Panc1 (cell line): ENCODE measurements at regions not wholly inside any gene's neighbourhood (a gene's known extent, or its start where the extent isn't known, plus 50 kb on each side); places are given as distances from the start of the nearest gene placed in this dataset.

ENCODE experiments used
- ATAC-seq: fragments of 200-7000 bp; cut with Tn5 transposase; 2 replicates; pipeline ENCODE4 v1.9.1; 2020; ENCODE audit warnings: mild to moderate bottlenecking, moderate library complexity
- BruUV-seq: library from RNA; stranded (reverse); fragments of 400-500 nt; replicated peaks from 2 replicates; lab custom pipeline; 2021; lab: Mats Ljungman, UMichigan
- CTCF ChIA-PET: fragments of 300-600 bp; sonication (Branson Sonifier 250); formaldehyde crosslinking; loops from one replicate; lab custom pipeline; 2022; ENCODE audit warnings: antibody characterized with exemption; lab: Charles Lee
- POLR2A ChIA-PET: fragments of 300-600 bp; sonication (Branson Sonifier 250); formaldehyde crosslinking; loops from one replicate; lab custom pipeline; 2022; ENCODE audit warnings: antibody characterized with exemption; lab: Charles Lee
- DNase-seq: peaks from one replicate; pipeline ENCODE4 v3.0.0-alpha.2; 2010; ENCODE audit warnings: low read depth, low spot score
- H3K27ac ChIP-seq: 2 replicates; pipeline ENCODE4 v1.5.1; 2011; ENCODE audit warnings: mild to moderate bottlenecking, low read length, inconsistent platforms
- H3K27me3 ChIP-seq: fragments of 200-500 bp; sonication (Bioruptor generic); 2 replicates; pipeline ENCODE4 v1.6.0; 2014; ENCODE audit warnings: low read length, inconsistent platforms; ENCODE audit not compliant: control insufficient read depth, insufficient read depth
- H3K36me3 ChIP-seq: fragments of 200-500 bp; sonication (Bioruptor generic); 2 replicates; pipeline ENCODE4 v1.5.1; 2014; ENCODE audit warnings: inconsistent platforms, mild to moderate bottlenecking, low read length, moderate library complexity; ENCODE audit not compliant: control insufficient read depth, insufficient read depth
- H3K4me1 ChIP-seq: 2 replicates; pipeline ENCODE4 v1.5.1; 2011; ENCODE audit warnings: inconsistent platforms, mild to moderate bottlenecking, low read length, moderate library complexity; ENCODE audit not compliant: control insufficient read depth, insufficient read depth
- H3K4me3 ChIP-seq, 2 experiments: 2 replicates each; pipeline ENCODE4 v1.5.1; 2011 to 2012; ENCODE audit warnings: low read depth in 2 of 2, low read length in 2 of 2, mild to moderate bottlenecking in 2 of 2, inconsistent platforms in 1 of 2, moderate library complexity in 1 of 2
- H3K9me3 ChIP-seq: fragments of 200-500 bp; sonication (Bioruptor generic); 2 replicates; pipeline ENCODE4 v1.5.1; 2014; ENCODE audit warnings: low read depth, mild to moderate bottlenecking, inconsistent platforms, low read length, moderate library complexity; ENCODE audit not compliant: control insufficient read depth, insufficient read depth
- POLR2AphosphoS5 ChIP-seq: IDR thresholded peaks from 2 replicates; pipeline ENCODE4 v1.6.1; 2012; ENCODE audit warnings: mild to moderate bottlenecking, low read depth, low read length, moderate library complexity
- SIN3A ChIP-seq: IDR thresholded peaks from 2 replicates; pipeline ENCODE4 v1.6.1; 2012; ENCODE audit warnings: low read depth, mild to moderate bottlenecking, low read length, moderate library complexity, borderline replicate concordance; ENCODE audit not compliant: insufficient read depth
- TCF7L2 ChIP-seq: IDR thresholded peaks from 2 replicates; pipeline ENCODE4 v1.6.1; 2011; ENCODE audit warnings: mild to moderate bottlenecking, low read depth, low read length, inconsistent platforms
- in situ Hi-C: cut with HindIII; loops from 2 replicates; pipeline ENCODE4 v1.10.0; 2016; ENCODE audit warnings: low sequenced_read_pairs, low pct_unique_long_range_greater_than_20kb
- intact Hi-C: fragments of 100-400 bp; cut with micrococcal nuclease; formaldehyde crosslinking; loops from one replicate; pipeline ENCODE4 v1.10.0; 2022; ENCODE audit not compliant: unreplicated experiment
- TF ChIP-seq, protein P1 (sequence below): fragments of 450-650 bp; IDR thresholded peaks from 2 replicates; pipeline ENCODE4 v1.5.1; 2017; ENCODE audit warnings: mild to moderate bottlenecking
- TF ChIP-seq, protein P2 (sequence below), 2 experiments: IDR thresholded peaks; 2 replicates each; pipeline ENCODE4 v1.6.1; 2011 to 2012; ENCODE audit warnings: low read depth in 2 of 2, control low read depth in 1 of 2, low read length in 1 of 2, mild to moderate bottlenecking in 1 of 2, moderate library complexity in 1 of 2; ENCODE audit not compliant: insufficient read depth in 1 of 2

GRCh38 chr7:55303220-55303619 is 61.9 kb upstream of the LANCL2 start:
- ChIA-PET CTCF (no interaction called here), POLR2A (no interaction called here)
- ATAC-seq (no peak), DNase-seq (no peak)
- in situ Hi-C loops: no loop called here
- TF ChIP-seq, protein P1, sequence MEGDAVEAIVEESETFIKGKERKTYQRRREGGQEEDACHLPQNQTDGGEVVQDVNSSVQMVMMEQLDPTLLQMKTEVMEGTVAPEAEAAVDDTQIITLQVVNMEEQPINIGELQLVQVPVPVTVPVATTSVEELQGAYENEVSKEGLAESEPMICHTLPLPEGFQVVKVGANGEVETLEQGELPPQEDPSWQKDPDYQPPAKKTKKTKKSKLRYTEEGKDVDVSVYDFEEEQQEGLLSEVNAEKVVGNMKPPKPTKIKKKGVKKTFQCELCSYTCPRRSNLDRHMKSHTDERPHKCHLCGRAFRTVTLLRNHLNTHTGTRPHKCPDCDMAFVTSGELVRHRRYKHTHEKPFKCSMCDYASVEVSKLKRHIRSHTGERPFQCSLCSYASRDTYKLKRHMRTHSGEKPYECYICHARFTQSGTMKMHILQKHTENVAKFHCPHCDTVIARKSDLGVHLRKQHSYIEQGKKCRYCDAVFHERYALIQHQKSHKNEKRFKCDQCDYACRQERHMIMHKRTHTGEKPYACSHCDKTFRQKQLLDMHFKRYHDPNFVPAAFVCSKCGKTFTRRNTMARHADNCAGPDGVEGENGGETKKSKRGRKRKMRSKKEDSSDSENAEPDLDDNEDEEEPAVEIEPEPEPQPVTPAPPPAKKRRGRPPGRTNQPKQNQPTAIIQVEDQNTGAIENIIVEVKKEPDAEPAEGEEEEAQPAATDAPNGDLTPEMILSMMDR: no peak
- no peak for TF ChIP-seq TCF7L2
- no peak for TF ChIP-seq SIN3A
- TF ChIP-seq POLR2AphosphoS5: no peak
- Histone ChIP-seq H3K4me1 (no peaks in the 10 kb centered on the region), H3K27me3 (peaks cover 30% of the 10 kb centered on the region), H3K36me3 (no peaks in the 10 kb centered on the region), H3K4me3 (no peak overlapping the region), H3K27ac (no peak overlapping the region), H3K9me3 (no peaks in the 10 kb centered on the region)
- intact Hi-C loops: no loop called here
- BruUV-seq: no TSS peak

GRCh38 chr7:55304018-55304762 is 60.9 kb upstream of the LANCL2 start:
- TF ChIP-seq, protein P1: no peak
- no peak for TF ChIP-seq POLR2AphosphoS5
- no peak for TF ChIP-seq SIN3A
- TF ChIP-seq TCF7L2: no peak
- TF ChIP-seq, protein P2, sequence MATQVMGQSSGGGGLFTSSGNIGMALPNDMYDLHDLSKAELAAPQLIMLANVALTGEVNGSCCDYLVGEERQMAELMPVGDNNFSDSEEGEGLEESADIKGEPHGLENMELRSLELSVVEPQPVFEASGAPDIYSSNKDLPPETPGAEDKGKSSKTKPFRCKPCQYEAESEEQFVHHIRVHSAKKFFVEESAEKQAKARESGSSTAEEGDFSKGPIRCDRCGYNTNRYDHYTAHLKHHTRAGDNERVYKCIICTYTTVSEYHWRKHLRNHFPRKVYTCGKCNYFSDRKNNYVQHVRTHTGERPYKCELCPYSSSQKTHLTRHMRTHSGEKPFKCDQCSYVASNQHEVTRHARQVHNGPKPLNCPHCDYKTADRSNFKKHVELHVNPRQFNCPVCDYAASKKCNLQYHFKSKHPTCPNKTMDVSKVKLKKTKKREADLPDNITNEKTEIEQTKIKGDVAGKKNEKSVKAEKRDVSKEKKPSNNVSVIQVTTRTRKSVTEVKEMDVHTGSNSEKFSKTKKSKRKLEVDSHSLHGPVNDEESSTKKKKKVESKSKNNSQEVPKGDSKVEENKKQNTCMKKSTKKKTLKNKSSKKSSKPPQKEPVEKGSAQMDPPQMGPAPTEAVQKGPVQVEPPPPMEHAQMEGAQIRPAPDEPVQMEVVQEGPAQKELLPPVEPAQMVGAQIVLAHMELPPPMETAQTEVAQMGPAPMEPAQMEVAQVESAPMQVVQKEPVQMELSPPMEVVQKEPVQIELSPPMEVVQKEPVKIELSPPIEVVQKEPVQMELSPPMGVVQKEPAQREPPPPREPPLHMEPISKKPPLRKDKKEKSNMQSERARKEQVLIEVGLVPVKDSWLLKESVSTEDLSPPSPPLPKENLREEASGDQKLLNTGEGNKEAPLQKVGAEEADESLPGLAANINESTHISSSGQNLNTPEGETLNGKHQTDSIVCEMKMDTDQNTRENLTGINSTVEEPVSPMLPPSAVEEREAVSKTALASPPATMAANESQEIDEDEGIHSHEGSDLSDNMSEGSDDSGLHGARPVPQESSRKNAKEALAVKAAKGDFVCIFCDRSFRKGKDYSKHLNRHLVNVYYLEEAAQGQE (IDR thresholded peaks at IDR 0.05; ENCODE audit: insufficient read depth in 1 of 2, low read depth in 2 of 2, low read length in 1 of 2): no peak
- CTCF ChIA-PET: no interaction called here
- POLR2A ChIA-PET: no interaction called here
- Histone ChIP-seq H3K4me1 (no peaks in the 10 kb centered on the region), H3K36me3 (no peaks in the 10 kb centered on the region), H3K27ac (no peak overlapping the region), H3K4me3 (no peak overlapping the region), H3K9me3 (no peaks in the 10 kb centered on the region), H3K27me3 (peaks cover 25% of the 10 kb centered on the region)
- BruUV-seq: no TSS peak
- no peak for DNase-seq
- in situ Hi-C loops: no loop called here
- ATAC-seq: no peak
- intact Hi-C loops: no loop called here
